ENCODE measurements at regions not wholly inside any gene's neighbourhood (a gene's known extent, or its start where the extent isn't known, plus 50 kb on each side); places are given as distances from the start of the nearest gene placed in this dataset.
"Not testable (repeated sequence)": the region's sequence is repeated elsewhere in the genome, so short reads cannot be mapped to it uniquely, and the experiment has no call there.

DNA sequence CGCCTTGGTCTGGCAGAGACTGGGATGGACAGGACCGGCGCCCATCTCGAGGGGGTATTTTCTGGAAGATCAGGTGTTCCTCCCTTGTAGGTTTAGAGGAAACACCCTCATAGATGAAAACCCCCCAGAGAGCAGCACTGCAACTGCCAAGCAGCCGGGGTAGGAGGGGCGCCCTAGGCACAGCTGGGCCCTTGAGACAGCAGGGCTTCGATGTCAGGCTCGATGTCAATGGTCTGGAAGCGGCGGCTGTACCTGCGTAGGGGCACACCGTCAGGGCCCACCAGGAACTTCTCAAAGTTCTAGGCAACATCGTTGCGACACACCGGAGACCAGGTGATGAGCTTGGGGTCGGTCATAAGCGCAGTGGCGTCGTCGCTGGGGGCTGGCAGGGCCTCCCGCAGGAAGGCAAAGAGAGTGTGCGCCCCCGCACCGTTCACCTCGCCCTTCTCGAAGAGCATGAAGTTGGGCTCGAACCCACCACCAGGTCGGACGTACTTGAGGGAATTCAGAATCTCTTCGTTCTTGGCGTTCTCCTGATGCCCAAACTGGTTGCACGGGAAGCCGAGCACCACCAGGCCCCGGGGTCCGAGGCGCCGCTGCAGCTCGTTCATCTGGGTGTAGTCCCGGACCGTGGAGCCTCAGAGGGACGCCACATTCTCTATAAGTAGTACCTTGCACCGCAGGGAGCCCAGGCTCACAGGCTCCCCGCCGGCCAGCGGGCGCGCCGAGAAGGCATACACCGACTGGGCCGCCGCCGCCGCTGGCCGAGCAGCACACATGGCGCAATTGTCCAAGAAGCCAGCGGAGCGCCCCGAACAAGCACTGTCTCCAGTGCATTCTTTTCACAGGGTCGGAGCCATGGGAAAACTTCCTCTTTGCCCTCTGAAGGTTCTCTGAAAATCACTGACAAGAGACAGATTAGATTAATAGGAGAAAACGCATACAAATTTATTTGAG is 59.0 kb upstream of the ATXN3L start:
- DNase-seq, result not testable (repeated sequence)

DNA sequence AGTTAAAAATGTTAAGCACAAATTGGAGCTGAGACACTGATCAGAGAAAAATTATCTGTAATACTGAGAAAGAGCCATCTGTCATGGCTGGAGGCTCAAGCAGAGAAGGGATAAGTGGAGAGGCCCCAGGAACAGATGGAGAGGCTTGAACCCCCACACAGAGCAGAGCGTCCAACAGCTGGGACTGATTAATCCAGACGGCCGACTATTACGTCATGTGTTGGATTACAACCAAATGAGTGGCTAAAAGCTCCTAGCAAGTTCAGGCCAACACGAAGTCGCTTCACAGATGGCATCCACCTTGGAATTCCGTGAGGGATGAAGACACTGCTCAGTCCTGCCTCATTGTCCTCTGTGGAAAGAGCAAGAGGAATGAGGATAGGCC is 57.7 kb upstream of the ATXN3L start:
- no peak for DNase-seq

DNA sequence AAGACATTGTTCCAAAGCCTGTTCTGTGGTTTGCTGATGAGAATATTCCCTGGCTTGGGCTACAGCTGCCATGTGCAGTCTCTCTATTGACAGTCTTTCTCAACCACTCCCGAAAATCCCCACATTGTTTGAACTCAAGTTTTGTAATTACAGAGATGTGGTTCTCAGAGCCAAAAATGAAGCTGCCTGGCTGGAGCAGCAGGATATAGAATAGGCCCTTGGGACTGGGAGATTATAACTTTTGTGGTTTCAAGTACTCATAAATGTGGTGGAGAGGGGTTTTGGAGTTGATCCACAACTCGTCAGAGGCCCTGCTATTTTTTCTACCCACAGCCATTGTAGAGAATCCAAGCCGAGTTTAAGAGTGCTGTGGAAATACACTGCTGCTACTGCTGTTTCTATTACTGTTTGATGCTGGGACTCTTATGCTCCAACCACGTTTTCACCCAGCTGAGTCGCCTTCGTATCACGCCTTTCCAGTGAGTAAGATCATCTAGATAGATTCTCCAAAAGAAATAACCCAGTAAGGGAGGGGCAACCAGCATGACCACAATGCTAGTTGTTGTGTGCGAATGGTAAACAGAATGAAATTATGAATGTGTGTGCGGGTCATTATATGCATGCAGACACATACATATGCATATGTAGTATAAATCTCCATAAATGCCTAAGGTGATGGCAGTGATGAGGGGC is 57.1 kb upstream of the ATXN3L start:
- peak; percentile 76 for DNase-seq

DNA sequence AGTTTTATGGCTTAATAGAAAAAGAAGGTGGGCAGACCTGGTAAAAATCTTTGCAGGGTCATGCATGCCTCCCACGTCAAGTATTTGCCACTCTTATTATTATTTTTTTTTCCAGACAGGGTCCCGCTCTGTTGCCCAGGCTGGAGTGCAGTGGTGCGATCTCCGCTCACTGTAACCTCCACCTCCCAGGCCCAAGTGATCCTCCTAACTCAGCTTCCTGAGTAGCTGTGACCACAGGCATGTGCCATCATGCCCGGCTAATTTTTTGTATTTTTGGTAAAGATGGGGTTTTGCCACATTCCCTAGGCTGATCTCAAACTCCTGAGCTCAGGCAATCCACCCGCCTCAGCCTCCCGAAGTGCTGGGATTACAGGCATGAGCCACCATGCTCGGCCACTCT is 55.7 kb upstream of the ATXN3L start:
- DNase-seq, result not testable (repeated sequence)

DNA sequence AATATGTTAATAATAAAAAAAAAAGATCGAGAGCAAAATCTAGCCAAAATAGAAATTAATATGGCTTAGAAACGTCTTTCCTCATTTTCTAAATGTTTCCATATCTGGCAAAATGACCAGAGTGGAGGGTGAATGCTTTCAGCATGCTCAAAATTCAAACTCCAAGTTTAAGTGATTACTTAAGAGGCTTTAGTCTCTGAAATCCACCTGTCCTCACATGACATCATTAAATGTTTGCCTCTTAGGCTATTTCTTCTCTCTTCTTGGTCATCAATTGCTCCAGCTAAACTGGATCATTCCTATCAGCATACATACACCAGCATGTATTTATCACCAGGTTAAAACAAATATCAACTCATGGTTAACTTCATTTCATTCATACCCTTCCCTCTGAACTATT is 54.5 kb upstream of the ATXN3L start:
- no peak for DNase-seq

DNA sequence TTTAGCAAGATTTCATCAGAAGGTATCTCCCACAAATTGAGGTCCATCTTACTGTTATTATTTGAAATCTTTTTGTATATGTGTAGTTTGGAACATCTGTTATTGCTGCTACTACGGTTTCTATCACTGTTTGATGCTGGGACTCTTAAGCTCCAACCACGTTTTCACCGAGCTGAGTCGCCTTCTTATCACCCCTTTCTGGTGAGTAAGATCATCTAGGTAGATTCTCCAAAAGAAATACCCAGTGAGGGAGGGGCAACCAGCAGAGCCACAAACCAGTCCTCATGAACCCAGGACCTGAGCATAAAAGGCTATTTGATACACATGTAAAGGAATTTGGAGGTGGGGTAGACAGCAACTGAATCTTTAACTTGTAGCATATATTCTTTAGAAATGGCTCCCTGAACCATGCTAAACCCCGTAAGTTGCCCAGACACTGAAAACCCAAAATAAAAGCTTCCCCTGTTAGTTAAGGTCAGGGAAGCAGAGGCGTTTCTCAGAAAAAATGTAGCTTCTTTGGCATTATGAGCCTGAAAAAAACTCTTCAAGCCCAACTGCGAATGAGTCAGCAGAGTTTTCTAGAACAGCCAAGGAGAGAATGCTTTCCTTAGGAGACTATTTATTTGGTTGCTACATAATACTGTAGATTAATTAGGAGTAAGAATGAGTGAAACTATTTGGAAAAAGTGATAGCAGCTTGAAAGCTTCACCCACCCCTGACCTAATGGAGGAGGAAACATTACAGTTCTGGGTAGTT is 53.8 kb upstream of the ATXN3L start:
- no peak for DNase-seq

DNA sequence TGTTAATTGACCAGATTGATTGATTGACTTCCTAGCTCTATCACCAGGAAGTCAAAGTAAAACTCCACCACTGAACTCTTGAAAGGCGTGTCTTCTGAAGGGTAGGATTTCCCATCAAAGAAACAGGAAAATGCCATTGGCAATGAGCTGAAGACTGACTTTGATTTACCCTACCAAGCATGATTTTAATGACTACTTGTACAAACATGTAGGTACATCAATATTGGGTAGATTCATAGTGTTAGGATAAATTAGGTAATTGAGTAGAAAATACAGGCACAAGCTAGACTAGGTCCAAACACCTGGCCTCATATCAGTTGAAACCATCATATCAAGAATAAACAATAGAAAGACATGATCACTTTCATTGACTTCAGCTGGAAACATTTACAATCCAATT is 53.2 kb upstream of the ATXN3L start:
- no peak for DNase-seq

DNA sequence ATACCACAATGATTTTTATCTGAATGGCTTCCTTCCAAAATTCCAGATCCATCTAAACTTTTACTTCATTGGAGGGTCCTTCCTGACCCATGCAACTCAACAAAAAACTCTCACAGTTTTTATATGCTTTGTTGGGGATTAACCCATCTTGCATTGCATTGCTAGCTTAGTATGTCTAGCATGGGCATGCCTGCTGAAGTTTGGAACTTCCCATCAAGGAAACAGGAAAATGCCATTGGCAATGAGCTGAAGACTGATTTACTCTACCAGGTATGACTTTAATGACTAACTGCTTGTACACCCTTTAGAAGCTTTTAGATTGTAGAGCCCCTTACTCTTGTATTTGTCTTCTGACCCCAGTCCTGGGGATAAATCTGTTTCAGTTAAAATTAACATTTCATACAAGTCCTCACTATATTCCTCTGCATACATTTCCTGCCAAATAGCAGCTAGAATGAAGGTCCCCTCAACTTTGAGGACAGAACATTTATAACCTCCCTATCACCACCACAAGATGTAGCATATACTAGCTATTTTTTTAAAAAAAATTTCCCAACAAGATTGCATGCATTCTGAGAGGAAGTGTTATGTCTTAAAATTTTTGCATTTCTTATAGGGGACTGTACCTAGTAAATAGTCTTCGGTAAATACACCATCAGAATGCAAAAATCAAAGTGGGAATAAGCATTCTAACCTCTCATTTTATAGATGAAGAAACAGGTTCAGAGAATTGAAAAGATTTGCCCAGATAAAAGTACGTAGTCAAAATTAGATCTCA is 52.5 kb upstream of the ATXN3L start:
- DNase-seq, result no peak

DNA sequence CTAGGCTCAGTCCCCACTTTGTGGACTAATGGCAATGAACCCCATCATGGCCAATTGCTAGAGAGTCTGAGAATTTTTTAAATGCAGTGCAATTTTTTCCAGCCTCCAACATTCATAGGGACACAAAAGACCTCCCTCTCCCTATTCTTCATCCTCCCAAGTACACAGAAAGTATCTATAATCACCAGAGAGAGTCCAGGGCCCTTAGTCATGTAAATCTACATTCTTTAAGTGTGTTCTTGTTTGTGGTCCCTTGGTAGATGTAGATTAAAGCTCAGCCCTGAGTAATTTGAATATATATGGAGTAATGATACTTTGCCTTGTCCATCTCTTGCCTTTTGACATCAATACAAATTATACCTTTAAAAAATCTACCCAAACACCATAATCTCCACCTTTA is 51.3 kb upstream of the ATXN3L start:
- DNase-seq, result no peak

DNA sequence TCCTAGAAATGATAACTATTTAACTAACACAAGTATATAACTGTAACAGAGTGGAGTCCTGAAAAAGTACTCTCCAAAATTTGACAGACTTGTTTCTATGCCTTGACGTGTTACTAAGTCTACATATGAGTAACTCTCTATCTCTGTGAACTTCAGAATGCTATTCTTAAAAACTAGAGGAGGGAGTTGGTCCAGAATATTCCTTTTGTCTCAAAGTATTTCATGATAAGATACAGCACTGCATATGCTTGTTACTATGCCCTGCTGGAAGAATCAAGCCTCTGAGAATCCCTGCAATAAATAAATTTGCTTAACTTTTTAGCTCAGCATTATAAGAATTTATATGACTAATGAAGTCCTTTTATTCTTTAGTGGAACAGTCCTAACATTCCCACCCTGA is 50.9 kb upstream of the ATXN3L start:
- no peak for DNase-seq
